ENCODE measurements at regions not wholly inside any gene's neighbourhood (a gene's known extent, or its start where the extent isn't known, plus 50 kb on each side); places are given as distances from the start of the nearest gene placed in this dataset.

- no peak for ATAC-seq
Measured at GRCh38 chr11:116556483-116556882, 216.3 kb downstream of the BUD13 start.

DNA sequence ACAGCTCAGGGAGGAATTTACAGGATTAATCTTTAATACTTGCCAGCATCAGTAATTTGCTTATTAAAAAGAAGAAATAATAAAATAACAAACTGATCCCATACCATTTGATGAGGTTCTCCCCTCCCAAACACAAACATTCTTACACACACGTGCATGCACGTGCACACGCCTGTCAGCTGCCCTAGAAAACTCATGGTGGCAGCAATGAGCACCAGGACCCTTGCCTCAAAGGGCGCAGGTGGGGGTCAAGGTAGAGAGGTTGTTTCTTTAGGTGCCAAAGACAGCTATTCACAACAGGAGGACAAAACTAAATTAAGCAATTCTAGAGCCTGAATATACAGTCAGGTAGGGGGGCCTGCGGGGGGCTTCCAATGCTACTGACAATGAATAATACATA, 219.3 kb downstream of the BUD13 start:
- no peak for ATAC-seq

DNA sequence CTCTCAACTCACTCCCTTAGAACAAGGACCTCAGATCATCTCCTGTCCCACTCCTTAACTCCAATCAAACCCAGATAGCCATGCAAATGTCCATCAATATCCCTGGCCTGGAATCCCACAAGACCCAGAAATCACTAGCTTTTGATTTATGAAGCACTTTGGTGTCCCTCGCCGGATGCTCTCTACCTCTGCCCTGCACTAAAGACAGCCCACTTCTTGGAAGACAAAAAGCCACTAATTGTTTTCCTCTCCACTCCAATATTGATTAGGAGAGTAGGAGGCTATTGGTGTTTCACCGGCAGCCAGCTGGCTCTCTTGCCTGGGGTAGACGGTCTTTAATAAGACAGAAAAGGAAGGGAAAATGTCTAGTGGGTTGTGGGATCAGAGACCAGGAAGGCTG, 221.2 kb downstream of the BUD13 start:
- ATAC-seq: no peak

DNA sequence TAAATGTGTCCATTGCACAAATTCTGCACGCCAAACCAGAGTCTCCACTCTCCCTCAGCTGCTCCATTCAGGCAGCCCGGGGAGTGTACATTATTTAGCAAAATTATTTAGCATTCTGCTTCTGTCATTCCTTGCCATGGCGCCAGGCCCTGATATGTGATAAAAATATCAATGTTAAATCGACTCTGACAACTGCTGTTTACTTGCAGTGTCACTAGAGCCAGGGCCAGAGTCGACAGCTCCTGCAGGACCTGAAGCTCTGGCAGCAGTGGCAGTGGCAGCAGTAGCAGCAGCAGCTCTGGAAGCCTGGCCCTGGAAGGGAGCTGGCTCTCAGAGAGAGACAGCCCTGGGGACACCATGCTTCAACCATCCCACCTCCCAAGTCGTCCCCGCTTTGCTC, 224.5 kb downstream of the BUD13 start:
- ATAC-seq: no peak

GRCh38 chr11:116547571-116547970, 225.2 kb downstream of the BUD13 start:
- ATAC-seq: no peak

DNA sequence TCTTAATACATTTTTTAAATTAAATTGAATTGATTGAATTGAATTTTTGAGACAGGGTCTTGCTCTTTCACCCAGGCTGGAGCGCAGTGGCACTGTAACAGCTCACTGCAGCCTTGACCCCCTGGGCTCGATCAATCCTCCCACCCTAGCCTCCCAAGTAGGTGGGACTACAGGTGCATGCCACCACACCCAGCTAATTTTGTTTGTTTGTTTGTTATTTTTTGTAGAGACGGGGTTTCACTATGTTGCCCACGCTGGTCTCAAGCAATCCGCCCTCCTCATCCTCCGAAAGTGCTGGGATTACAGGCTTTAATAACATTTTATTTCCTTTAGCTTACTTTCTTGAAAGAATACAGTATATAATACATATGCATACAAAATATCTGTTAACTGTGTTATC, 226.9 kb downstream of the BUD13 start:
- no peak for ATAC-seq

DNA sequence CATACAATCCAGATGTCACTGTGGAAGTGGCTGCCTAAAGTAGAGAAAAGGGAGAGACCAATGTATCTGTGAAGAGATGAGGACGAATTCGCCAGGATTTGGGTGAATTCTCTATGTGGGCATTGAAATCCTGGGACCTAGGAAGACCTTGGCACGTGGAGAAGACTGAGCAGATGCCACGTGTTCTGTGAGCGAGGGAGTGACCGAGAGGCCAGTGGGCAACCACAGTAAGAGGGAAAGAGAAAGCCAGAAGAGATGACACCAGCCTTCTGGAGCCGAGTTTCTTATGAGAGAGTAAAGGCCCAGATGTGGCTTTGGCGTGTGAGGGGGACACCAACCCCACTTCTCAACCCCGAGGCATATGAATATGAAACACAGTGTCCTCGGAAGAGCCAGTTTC, 228.1 kb downstream of the BUD13 start:
- ATAC-seq: no peak

- no peak for ATAC-seq
Measured at GRCh38 chr11:116543911-116544475, 228.8 kb downstream of the BUD13 start.

- no peak for ATAC-seq
Measured at GRCh38 chr11:116543099-116543498, 229.7 kb downstream of the BUD13 start.

DNA sequence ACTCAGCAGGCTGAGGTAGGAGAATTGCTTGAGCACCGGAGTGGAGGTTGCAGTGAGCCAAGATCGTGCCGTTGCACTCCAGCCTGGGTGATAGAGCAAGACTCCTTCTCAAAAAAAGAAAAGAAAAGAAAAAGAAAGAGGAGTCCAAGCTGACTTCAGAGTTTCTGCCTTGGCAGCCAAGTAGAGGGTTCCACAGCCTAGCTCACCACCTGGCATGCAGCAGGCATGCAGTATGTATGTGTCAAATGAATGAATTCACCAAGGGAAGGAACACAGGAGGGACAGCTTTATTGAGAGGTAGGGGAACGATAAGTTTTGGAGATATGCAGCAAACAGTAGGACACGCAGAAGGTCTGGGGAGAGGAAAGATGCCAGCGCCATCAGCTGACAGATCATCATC, 230.4 kb downstream of the BUD13 start:
- ATAC-seq: no peak

DNA sequence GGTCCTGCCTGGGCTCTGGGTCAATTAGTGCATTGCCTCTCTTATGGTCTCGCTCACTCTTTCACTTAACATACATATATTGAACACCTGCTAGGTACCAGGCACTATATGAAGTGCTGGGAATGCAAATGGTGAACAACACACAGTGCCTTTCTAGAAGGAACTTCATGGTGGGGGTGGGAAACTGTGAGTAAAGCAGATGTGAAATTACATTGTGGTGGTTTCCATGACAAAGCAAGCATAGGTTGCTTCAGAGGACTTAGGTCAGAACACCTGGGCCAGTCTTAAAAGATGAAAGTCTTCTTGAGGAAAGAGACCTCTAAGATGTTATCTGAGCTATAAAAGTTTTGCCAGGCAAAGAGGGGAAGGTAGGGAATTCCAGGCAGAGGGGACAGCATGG, 231.3 kb downstream of the BUD13 start:
- no peak for ATAC-seq

GRCh38 chr11:116540645-116541304, 232.0 kb downstream of the BUD13 start:
- no peak for ATAC-seq

GRCh38 chr11:116539836-116540418, 232.9 kb downstream of the BUD13 start:
- no peak for ATAC-seq

- ATAC-seq: no peak
Measured at GRCh38 chr11:116539211-116539610, 233.6 kb downstream of the BUD13 start.

DNA sequence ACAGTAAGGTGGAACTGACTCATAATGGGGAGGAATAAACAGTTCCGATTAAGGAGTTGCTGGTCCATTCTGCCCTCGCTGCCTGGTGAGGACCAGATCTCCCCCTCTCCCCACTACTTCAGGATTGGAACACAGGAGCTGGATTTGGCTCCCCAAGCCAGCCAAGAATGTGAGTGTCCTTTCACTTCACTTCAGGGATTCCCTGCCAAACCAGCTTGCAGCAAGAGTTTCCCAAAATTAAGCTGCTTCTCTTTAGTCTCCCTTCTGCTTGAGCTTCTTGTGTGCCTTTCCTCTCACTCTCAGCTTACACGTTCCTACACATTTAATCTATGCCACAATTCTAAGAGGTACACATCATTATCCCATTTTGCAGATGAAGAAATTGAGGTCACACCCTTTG, 234.1 kb downstream of the BUD13 start:
- ATAC-seq: no peak

DNA sequence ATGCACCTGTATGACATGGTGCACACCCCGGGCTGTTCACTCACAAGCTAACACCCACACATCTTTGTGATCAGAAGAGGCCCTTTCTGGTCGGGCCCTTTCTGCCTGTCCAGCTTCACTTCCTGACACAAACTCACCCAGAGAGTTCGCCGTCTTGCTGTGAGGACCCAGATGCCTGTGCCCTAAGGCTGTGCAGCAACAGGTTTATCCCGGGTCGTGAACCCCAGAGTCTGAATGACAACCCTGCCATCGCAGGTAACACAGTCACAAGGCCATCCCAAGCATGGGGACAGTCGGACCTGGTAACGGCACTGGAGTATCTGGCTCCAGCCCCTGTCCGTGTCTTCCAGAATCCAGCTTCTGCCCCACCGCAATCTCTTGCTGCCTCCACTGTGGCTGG, 235.1 kb downstream of the BUD13 start:
- no peak for ATAC-seq

GRCh38 chr11:116537121-116537520, 235.7 kb downstream of the BUD13 start:
- ATAC-seq: no peak

GRCh38 chr11:116536416-116536815, 236.4 kb downstream of the BUD13 start:
- ATAC-seq: no peak

DNA sequence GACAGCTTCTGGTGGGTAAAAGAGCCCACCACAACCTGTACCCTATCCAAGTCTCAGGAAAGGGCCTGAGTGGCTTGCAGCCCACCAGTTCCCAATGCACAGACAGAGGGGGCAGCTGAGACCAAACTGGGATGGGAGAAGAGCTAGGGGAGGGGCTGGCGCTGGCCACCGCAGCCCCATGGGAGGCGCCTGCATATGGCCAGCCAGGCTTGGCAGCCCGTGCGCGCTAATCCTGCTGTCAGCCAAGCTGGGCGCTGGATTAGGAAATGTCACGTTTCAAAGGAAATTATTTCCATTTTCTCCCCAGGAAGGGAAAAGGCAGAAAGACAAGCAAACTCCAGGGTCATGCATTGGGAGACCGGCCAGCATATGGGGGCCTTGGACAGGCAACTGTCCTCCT, 236.8 kb downstream of the BUD13 start:
- no peak for ATAC-seq

DNA sequence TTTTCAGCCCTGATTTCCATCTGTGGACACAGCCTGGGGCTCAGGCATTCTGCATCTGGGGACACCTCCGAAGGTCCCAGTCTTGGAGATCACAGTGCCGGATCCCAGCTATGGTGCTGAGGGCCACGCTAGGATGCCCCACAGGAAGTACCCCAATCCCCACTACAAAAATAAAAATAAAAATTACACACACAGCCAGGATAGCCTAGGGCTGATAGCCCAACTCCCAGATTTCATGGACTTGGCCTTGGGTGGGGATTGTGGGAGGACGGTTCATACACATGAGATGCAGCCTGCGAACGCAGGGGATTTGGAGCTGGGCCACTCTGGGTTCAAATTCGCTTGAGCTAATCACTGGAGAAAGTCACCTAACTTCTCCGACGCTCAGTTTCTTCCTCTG, 237.7 kb downstream of the BUD13 start:
- ATAC-seq: no peak

DNA sequence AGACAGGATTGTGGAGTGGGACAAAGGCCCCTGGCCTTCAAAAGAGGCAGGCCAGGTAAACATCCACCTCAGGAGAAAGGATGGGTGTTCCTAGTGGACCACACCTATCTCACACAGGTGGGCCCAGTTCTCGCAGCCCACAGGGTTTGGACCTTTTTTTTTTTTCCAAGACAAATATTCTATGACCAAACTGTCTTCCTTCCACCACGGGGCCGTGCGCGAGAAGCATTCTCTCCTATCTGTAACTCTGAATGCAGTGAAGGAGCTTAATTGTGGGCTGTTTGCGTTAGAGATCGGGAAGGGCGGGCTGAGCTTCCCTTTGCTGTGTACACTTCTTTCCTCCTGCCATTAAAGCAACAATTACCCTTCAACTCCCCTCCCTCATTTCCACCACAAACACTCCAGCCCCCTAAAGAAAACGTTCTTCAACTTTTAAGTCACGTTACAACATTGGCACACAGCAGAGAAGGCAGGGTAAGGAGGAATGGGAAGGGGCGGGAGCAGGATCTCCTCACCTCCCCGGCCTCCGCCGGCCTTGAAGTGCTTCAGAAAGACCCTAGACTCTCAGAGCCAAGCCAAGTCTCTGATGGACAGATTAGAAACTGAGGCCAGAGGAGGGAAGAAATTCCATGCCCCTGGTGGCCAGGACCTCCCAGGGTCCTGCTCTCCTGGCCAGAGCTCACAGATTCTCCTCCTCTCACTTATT, 238.4 kb downstream of the BUD13 start:
- ATAC-seq: no peak

- no peak for ATAC-seq
Measured at GRCh38 chr11:116533186-116533825, 239.5 kb downstream of the BUD13 start.

DNA sequence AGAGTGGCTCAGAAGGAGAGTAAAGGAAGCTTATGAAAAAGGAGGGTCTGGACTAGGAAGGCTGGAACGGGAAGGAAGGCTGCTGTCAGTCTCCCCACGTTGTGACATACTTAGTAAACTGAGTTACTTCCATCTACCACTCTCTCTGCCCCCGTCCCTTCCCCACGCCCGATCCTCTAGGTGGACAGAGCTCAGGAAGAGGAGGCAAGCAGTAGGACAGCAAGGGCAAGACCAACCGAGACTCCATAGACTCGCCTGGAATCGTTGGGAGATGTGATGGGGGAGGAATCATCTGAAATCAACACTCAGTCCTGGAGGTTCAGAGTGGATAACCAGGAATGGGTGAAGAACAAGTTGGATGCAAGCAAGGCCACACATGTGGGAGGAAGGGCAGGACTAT, 240.7 kb downstream of the BUD13 start:
- ATAC-seq: no peak
